GM12891 (cell line): ENCODE measurements at regions not wholly inside any gene's neighbourhood (a gene's known extent, or its start where the extent isn't known, plus 50 kb on each side); places are given as distances from the start of the nearest gene placed in this dataset.

Source experiments
- POLR2A ChIP-seq: IDR thresholded peaks from 2 replicates; pipeline ENCODE4 v1.6.1; 2011; ENCODE audit warnings: low read depth, low read length, control low read depth
- POLR2AphosphoS5 ChIP-seq: IDR thresholded peaks from 2 replicates; pipeline ENCODE4 v1.6.1; 2011; ENCODE audit warnings: low read depth, low read length, control low read depth

GRCh38 chr13:29921542-29921941, 71.1 kb upstream of the UBL3 start:
- no peak for TF ChIP-seq POLR2AphosphoS5
- TF ChIP-seq POLR2A: no peak
